ENCODE measurements at regions not wholly inside any gene's neighbourhood (a gene's known extent, or its start where the extent isn't known, plus 50 kb on each side); places are given as distances from the start of the nearest gene placed in this dataset.

DNA sequence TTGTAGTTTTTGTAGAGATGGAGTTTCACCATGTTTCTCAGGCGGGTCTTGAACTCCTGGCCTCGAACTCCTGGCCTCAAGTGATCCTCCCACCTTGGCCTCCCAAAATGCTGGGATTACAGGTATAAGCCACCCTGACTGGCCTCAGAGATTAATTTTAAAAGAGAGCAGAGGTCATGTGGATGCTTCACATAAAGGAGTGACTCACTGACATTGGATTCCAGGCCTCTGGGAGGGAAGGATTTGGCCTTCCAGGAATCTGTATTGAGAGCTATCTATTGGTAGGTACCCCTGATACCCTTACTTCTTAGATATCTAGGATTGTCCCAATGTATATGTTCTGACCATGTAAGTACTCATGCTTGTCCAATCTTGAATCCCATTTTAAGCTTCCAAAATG lies 138.4 kb downstream of the FAM161A start:
- TF ChIP-seq, protein P1, sequence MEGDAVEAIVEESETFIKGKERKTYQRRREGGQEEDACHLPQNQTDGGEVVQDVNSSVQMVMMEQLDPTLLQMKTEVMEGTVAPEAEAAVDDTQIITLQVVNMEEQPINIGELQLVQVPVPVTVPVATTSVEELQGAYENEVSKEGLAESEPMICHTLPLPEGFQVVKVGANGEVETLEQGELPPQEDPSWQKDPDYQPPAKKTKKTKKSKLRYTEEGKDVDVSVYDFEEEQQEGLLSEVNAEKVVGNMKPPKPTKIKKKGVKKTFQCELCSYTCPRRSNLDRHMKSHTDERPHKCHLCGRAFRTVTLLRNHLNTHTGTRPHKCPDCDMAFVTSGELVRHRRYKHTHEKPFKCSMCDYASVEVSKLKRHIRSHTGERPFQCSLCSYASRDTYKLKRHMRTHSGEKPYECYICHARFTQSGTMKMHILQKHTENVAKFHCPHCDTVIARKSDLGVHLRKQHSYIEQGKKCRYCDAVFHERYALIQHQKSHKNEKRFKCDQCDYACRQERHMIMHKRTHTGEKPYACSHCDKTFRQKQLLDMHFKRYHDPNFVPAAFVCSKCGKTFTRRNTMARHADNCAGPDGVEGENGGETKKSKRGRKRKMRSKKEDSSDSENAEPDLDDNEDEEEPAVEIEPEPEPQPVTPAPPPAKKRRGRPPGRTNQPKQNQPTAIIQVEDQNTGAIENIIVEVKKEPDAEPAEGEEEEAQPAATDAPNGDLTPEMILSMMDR (IDR thresholded peaks at IDR 0.05; ENCODE audit: low read depth, low read length, missing control alignments), result no peak
- DNase-seq (ENCODE audit: low read depth), result no peak
- in situ Hi-C loops (cut with HindIII; ENCODE audit: low sequenced_read_pairs), result no loop called here
- H3K4me3 ChIP-seq (ENCODE audit: low read depth, low read length), result no peak overlapping the region

DNA sequence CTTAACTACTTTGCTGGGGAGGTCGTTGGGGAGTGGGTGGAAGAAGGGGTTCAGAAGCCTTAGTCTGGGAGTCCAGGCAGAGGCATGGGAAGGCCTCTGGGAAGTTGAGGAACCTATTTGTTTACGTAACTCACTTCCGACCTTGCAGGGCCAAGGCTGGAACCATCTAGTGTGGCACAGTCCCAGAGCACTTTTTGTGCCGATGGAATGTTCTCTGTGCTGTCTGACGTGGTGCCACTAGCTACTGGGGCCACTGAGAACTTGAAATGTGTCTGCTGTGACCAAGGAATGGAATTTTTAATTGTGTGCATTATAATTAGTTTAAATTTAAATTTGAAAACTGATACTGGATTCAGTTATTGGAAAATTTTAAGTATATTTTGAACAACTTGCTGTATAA lies 139.7 kb downstream of the FAM161A start:
- TF ChIP-seq, protein P1 (IDR thresholded peaks at IDR 0.05; ENCODE audit: low read depth, low read length, missing control alignments), result no peak
- H3K4me3 ChIP-seq (ENCODE audit: low read depth, low read length), result no peak overlapping the region
- in situ Hi-C loops (cut with HindIII; ENCODE audit: low sequenced_read_pairs), result no loop called here
- DNase-seq (ENCODE audit: low read depth), result no peak

DNA sequence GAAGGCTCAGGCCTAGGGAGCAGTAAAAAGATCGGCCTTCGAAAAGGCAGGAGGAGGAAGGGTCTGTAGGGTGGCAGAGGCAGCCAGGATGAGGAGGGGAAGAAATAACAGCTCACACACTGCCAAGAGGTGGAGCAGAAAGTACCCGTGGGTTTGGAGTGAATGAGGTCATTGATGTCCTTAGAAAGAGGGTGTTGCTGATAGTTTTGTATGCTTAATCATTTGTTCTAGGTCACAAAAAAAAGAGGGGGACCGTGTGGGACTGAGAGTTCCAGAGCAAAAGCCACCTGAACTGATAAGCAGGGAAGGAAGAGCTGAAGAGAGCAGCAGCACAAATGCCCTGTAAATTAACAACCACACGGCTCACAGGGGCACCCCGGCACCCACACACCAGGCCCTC lies 140.4 kb downstream of the FAM161A start:
- in situ Hi-C loops (cut with HindIII; ENCODE audit: low sequenced_read_pairs), result no loop called here
- no peak overlapping the region for H3K4me3 ChIP-seq (ENCODE audit: low read depth, low read length)
- DNase-seq (ENCODE audit: low read depth), result no peak
- TF ChIP-seq, protein P1 (IDR thresholded peaks at IDR 0.05; ENCODE audit: low read depth, low read length, missing control alignments), result no peak

DNA sequence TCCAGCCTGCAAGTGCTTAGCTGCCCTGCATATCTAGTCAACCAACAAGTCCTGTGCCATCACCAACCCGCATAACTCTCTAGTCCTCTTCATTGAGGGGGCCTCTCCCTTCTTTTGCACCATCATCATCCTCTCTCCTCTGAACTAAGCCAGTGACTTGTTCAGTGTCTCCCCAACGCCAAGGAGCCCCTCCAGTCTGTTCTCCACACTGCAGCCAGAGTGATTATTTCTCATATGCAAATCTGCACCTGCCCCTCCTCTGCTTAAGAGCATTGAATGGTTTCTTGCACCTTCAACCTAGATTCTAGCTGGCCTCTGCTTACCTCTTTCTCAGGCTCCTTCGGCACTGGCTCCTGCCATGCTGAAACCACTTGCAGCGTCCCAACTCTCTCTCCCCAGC lies 141.8 kb downstream of the FAM161A start:
- DNase-seq (ENCODE audit: low read depth), result no peak
- TF ChIP-seq, protein P1 (IDR thresholded peaks at IDR 0.05; ENCODE audit: low read depth, low read length, missing control alignments), result no peak
- in situ Hi-C loops (cut with HindIII; ENCODE audit: low sequenced_read_pairs), result no loop called here
- no peak overlapping the region for H3K4me3 ChIP-seq (ENCODE audit: low read depth, low read length)

DNA sequence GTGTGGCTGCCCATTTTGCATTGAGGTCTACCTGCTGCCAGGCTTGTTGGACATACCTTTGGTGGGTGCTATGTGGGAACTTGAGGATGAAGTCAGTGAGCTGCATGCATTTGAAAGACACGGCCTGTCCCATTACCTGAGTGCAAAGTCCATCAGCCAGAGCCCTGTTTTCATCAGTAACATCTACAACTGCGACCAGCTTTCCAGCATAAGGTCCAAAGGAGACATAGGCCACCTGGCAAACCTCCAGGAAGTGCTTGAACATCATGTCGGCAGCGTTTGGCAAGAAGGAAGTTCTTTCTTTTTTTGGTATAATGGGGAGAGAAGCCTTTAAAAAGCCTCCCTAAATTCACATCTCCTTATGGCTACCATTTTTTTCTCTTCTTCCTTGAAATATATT lies 143.1 kb downstream of the FAM161A start:
- no peak for DNase-seq (ENCODE audit: low read depth)
- TF ChIP-seq, protein P1 (IDR thresholded peaks at IDR 0.05; ENCODE audit: low read depth, low read length, missing control alignments), result no peak
- in situ Hi-C loops (cut with HindIII; ENCODE audit: low sequenced_read_pairs), result no loop called here
- H3K4me3 ChIP-seq (ENCODE audit: low read depth, low read length), result no peak overlapping the region

DNA sequence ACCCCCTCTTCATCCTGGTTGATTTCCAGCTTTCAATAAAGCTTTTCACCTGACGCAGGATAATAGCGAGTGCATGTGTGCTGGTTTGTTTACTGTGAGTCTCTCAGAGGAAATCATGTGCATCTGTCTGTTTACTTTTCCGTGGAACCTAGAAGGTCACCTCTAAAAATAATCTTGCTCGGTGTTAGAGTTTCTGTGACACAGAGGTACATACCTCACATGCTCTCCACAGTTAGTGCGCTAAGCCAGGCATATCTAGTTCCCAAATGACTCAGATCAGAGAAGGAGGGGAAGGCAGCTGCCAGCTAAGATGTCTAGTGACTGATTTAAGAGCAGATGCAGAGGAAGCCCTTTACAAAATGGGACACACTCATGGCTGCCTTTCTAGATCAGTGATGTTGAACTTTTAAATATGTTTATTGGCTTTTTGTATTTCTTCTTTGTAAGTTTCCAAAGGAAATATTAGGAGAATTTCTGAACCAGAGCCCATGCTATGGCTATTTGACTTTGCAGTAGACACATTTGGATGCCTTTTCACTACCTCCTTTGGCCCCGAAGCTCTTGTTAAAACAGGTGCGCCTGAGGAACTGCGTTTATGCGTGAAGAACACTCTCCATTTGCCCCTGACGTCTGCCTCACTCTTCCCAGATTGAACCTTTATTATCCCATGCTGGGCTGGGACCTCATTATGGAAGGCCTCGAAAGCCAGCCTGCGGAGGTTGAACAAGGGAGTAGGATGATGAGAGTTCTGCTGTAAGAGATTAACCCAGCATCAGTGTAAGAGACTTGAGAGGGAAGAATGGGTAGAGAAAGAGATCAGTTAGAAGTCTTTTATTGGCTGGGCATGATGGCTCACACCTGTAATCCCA lies 145.6 kb downstream of the FAM161A start:
- in situ Hi-C loops (cut with HindIII; ENCODE audit: low sequenced_read_pairs), result no loop called here
- no peak overlapping the region for H3K4me3 ChIP-seq (ENCODE audit: low read depth, low read length)
- TF ChIP-seq, protein P1 (IDR thresholded peaks at IDR 0.05; ENCODE audit: low read depth, low read length, missing control alignments), result no peak
- DNase-seq (ENCODE audit: low read depth), result no peak

Measured in astrocyte of the cerebellum (primary cell).